ENCODE measurements at regions not wholly inside any gene's neighbourhood (a gene's known extent, or its start where the extent isn't known, plus 50 kb on each side); places are given as distances from the start of the nearest gene placed in this dataset.

DNA sequence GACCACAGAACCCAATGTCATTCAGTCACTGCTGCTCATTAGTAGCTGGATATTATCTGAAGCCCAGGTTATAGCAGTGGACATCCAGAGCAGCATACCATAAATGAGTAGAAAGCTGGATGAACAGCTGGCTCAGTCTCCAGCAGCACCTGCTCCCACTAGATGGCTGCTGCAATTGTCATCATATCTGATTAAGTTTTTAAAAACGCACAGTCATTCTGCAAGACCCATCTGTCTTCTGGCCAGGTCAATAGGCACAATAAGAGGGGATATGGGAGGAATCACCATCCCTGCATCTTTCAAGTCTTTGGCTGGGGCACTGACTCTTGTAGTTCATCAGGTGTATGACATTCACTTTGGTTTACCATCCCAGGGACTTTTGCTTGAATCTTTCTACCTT, 55.1 kb upstream of the XDH start:
- POLR2A ChIA-PET, result no interaction called here

DNA sequence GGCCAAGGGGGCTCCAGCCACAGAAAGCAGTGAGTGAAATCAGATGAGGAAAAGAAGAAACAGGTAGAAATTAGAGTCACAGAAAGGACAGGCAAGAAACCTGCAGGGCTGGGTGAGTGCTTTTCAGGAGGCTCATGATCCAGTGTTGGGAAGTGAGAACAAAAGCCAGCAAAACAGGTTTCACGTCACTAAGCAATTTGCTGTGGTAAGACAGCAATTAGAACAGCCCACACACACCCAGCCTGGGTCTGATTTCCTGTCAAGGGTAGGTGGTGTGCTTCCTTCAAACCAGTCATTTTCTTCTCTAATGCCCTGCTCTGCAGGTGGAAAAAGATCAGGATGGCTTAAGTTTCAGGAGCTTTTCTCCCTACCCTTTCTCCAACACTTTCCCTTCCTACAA, 52.9 kb upstream of the XDH start:
- TF ChIP-seq, protein P1, sequence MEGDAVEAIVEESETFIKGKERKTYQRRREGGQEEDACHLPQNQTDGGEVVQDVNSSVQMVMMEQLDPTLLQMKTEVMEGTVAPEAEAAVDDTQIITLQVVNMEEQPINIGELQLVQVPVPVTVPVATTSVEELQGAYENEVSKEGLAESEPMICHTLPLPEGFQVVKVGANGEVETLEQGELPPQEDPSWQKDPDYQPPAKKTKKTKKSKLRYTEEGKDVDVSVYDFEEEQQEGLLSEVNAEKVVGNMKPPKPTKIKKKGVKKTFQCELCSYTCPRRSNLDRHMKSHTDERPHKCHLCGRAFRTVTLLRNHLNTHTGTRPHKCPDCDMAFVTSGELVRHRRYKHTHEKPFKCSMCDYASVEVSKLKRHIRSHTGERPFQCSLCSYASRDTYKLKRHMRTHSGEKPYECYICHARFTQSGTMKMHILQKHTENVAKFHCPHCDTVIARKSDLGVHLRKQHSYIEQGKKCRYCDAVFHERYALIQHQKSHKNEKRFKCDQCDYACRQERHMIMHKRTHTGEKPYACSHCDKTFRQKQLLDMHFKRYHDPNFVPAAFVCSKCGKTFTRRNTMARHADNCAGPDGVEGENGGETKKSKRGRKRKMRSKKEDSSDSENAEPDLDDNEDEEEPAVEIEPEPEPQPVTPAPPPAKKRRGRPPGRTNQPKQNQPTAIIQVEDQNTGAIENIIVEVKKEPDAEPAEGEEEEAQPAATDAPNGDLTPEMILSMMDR (IDR thresholded peaks at IDR 0.05; ENCODE audit: insufficient read depth, low read length, missing control alignments), result no peak
- ChIA-PET CTCF (no interaction called here), POLR2A (no interaction called here)
- no peak overlapping the region for H3K4me3 ChIP-seq (ENCODE audit: low read depth, low read length)
- DNase-seq (ENCODE audit: low read depth, low spot score), result no peak

More for the DNA sequence above, 55.1 kb upstream of the XDH start:
- DNase-seq (ENCODE audit: low read depth, low spot score), result no peak
- H3K4me3 ChIP-seq (ENCODE audit: low read depth, low read length), result no peak overlapping the region
- TF ChIP-seq, protein P1 (IDR thresholded peaks at IDR 0.05; ENCODE audit: insufficient read depth, low read length, missing control alignments), result no peak
- CTCF ChIA-PET, result interaction anchor here (1.2 kb wide), 1 partner anchor 53 kb away, joined by 3 read pairs; no protein-coding TSS in a partner anchor

All from AG04449 (cell line).